HepG2 (cell line): ENCODE measurements at regions not wholly inside any gene's neighbourhood (a gene's known extent, or its start where the extent isn't known, plus 50 kb on each side); places are given as distances from the start of the nearest gene placed in this dataset.

Experiments used
- BHLHE40 ChIP-seq: IDR thresholded peaks from 2 replicates; pipeline ENCODE4 v1.6.1; 2011; ENCODE audit warnings: low read length, improper control_type of control experiment
- CREB1 ChIP-seq, 2 experiments: fragments of 450-650 bp in 1 of 2; IDR thresholded peaks; 2 replicates each; pipeline ENCODE4 v1.6.1; 2016 to 2017; ENCODE audit warnings: control low read depth in 1 of 2, mild to moderate bottlenecking in 1 of 2, missing compliant biosample characterization in 1 of 2, missing genetic modification characterization in 1 of 2
- EED ChIP-seq: sonication (generic); formaldehyde crosslinking; IDR thresholded peaks from 2 replicates; pipeline ENCODE4 v1.5.0; 2020; ENCODE audit warnings: mild to moderate bottlenecking, missing genetic modification reagents
- FOXK1 ChIP-seq: sonication (generic); formaldehyde crosslinking; IDR thresholded peaks from 2 replicates; pipeline ENCODE4 v1.4.0; 2020; ENCODE audit warnings: low read depth, missing genetic modification reagents, borderline replicate concordance
- HNRNPUL1 ChIP-seq: fragments of 200-400 bp; formaldehyde crosslinking; IDR thresholded peaks from 2 replicates; pipeline ENCODE4 v1.6.1; 2017; ENCODE audit warnings: low read depth, mild to moderate bottlenecking, low read length, moderate library complexity
- KLF9 ChIP-seq: IDR thresholded peaks from 2 replicates; pipeline ENCODE4 v1.6.1; 2016; ENCODE audit warnings: low read depth
- MIER3 ChIP-seq: IDR thresholded peaks from 2 replicates; pipeline ENCODE4 v1.6.1; 2016; ENCODE audit warnings: missing compliant biosample characterization, borderline replicate concordance
- SMAD1 ChIP-seq: sonication (generic); formaldehyde crosslinking; IDR thresholded peaks from 2 replicates; pipeline ENCODE4 v1.4.0; 2020; ENCODE audit warnings: missing genetic modification reagents, low read depth, mild to moderate bottlenecking, borderline replicate concordance
- ZNF10 ChIP-seq: sonication (generic); formaldehyde crosslinking; IDR thresholded peaks from 2 replicates; pipeline ENCODE4 v1.4.0; 2020; ENCODE audit warnings: mild to moderate bottlenecking, low read depth, missing genetic modification reagents, borderline replicate concordance
- ZNF530 ChIP-seq: sonication (generic); formaldehyde crosslinking; IDR thresholded peaks from 2 replicates; pipeline ENCODE4 v1.5.0; 2020; ENCODE audit warnings: low read depth, mild to moderate bottlenecking, missing genetic modification reagents
- TF ChIP-seq, protein P1 (sequence below): sonication (generic); formaldehyde crosslinking; IDR thresholded peaks from 2 replicates; pipeline ENCODE4 v1.5.0; 2020; ENCODE audit warnings: mild to moderate bottlenecking, missing genetic modification reagents, moderate library complexity
- TF ChIP-seq, protein P2 (sequence below): IDR thresholded peaks from 2 replicates; pipeline ENCODE4 v1.6.1; 2018; ENCODE audit warnings: missing genetic modification reagents, mild to moderate bottlenecking, missing compliant biosample characterization
- TF ChIP-seq, protein P3 (sequence below): sonication (generic); formaldehyde crosslinking; IDR thresholded peaks from 2 replicates; pipeline ENCODE4 v1.5.0; 2020; ENCODE audit warnings: mild to moderate bottlenecking, missing genetic modification reagents, borderline replicate concordance
- TF ChIP-seq, protein P4 (sequence below): sonication (generic); formaldehyde crosslinking; IDR thresholded peaks from 2 replicates; pipeline ENCODE4 v1.4.0; 2020; ENCODE audit warnings: mild to moderate bottlenecking, missing genetic modification reagents, borderline replicate concordance

DNA sequence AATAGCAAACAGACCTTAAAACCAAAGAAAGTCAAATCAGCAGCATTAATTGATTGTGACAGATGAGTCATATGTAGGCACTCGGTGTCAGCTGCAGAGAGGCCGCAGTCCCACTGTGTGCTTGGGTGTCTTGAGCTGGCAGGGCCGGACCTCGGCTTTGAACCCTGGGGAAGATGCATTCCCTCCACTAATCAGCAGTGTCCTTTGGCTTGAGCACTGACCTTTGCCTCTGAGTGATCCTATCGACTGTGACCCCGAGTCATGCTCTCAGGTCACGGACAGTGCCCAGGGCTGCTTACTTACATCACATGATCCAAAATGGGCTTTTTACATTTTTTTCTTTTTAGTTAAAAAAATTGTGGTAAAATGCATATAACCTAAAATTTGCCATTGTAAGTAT lies 188.7 kb downstream of the GADD45G start:
- TF ChIP-seq FOXK1 (no peak), CREB1 (IDR thresholded peaks at IDR 0.05) (no peak), CREB1 (CRISPR knock-in tag; IDR thresholded peaks at IDR 0.05) (no peak), ZNF10 (CRISPR knock-in tag) (no peak), KLF9 (CRISPR knock-in tag) (no peak), HNRNPUL1 (no peak), ZNF530 (CRISPR knock-in tag) (no peak), EED (CRISPR knock-in tag) (no peak), BHLHE40 (no peak), SMAD1 (no peak), MIER3 (no peak)
- TF ChIP-seq, protein P1, sequence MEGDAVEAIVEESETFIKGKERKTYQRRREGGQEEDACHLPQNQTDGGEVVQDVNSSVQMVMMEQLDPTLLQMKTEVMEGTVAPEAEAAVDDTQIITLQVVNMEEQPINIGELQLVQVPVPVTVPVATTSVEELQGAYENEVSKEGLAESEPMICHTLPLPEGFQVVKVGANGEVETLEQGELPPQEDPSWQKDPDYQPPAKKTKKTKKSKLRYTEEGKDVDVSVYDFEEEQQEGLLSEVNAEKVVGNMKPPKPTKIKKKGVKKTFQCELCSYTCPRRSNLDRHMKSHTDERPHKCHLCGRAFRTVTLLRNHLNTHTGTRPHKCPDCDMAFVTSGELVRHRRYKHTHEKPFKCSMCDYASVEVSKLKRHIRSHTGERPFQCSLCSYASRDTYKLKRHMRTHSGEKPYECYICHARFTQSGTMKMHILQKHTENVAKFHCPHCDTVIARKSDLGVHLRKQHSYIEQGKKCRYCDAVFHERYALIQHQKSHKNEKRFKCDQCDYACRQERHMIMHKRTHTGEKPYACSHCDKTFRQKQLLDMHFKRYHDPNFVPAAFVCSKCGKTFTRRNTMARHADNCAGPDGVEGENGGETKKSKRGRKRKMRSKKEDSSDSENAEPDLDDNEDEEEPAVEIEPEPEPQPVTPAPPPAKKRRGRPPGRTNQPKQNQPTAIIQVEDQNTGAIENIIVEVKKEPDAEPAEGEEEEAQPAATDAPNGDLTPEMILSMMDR (CRISPR knock-in tag) = no peak
- TF ChIP-seq, protein P2, sequence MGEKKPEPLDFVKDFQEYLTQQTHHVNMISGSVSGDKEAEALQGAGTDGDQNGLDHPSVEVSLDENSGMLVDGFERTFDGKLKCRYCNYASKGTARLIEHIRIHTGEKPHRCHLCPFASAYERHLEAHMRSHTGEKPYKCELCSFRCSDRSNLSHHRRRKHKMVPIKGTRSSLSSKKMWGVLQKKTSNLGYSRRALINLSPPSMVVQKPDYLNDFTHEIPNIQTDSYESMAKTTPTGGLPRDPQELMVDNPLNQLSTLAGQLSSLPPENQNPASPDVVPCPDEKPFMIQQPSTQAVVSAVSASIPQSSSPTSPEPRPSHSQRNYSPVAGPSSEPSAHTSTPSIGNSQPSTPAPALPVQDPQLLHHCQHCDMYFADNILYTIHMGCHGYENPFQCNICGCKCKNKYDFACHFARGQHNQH (CRISPR knock-in tag) = no peak
- TF ChIP-seq, protein P3, sequence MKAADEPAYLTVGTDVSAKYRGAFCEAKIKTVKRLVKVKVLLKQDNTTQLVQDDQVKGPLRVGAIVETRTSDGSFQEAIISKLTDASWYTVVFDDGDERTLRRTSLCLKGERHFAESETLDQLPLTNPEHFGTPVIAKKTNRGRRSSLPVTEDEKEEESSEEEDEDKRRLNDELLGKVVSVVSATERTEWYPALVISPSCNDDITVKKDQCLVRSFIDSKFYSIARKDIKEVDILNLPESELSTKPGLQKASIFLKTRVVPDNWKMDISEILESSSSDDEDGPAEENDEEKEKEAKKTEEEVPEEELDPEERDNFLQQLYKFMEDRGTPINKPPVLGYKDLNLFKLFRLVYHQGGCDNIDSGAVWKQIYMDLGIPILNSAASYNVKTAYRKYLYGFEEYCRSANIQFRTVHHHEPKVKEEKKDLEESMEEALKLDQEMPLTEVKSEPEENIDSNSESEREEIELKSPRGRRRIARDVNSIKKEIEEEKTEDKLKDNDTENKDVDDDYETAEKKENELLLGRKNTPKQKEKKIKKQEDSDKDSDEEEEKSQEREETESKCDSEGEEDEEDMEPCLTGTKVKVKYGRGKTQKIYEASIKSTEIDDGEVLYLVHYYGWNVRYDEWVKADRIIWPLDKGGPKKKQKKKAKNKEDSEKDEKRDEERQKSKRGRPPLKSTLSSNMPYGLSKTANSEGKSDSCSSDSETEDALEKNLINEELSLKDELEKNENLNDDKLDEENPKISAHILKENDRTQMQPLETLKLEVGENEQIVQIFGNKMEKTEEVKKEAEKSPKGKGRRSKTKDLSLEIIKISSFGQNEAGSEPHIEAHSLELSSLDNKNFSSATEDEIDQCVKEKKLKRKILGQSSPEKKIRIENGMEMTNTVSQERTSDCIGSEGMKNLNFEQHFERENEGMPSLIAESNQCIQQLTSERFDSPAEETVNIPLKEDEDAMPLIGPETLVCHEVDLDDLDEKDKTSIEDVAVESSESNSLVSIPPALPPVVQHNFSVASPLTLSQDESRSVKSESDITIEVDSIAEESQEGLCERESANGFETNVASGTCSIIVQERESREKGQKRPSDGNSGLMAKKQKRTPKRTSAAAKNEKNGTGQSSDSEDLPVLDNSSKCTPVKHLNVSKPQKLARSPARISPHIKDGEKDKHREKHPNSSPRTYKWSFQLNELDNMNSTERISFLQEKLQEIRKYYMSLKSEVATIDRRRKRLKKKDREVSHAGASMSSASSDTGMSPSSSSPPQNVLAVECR (CRISPR knock-in tag) = no peak
- TF ChIP-seq, protein P4, sequence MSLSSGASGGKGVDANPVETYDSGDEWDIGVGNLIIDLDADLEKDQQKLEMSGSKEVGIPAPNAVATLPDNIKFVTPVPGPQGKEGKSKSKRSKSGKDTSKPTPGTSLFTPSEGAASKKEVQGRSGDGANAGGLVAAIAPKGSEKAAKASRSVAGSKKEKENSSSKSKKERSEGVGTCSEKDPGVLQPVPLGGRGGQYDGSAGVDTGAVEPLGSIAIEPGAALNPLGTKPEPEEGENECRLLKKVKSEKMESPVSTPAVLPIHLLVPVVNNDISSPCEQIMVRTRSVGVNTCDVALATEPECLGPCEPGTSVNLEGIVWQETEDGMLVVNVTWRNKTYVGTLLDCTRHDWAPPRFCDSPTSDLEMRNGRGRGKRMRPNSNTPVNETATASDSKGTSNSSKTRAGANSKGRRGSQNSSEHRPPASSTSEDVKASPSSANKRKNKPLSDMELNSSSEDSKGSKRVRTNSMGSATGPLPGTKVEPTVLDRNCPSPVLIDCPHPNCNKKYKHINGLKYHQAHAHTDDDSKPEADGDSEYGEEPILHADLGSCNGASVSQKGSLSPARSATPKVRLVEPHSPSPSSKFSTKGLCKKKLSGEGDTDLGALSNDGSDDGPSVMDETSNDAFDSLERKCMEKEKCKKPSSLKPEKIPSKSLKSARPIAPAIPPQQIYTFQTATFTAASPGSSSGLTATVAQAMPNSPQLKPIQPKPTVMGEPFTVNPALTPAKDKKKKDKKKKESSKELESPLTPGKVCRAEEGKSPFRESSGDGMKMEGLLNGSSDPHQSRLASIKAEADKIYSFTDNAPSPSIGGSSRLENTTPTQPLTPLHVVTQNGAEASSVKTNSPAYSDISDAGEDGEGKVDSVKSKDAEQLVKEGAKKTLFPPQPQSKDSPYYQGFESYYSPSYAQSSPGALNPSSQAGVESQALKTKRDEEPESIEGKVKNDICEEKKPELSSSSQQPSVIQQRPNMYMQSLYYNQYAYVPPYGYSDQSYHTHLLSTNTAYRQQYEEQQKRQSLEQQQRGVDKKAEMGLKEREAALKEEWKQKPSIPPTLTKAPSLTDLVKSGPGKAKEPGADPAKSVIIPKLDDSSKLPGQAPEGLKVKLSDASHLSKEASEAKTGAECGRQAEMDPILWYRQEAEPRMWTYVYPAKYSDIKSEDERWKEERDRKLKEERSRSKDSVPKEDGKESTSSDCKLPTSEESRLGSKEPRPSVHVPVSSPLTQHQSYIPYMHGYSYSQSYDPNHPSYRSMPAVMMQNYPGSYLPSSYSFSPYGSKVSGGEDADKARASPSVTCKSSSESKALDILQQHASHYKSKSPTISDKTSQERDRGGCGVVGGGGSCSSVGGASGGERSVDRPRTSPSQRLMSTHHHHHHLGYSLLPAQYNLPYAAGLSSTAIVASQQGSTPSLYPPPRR (CRISPR knock-in tag) = no peak
